Fibroblast of villous mesenchyme (primary cell): ENCODE measurements at regions not wholly inside any gene's neighbourhood (a gene's known extent, or its start where the extent isn't known, plus 50 kb on each side); places are given as distances from the start of the nearest gene placed in this dataset.
"Not testable (repeated sequence)": the region's sequence is repeated elsewhere in the genome, so short reads cannot be mapped to it uniquely, and the experiment has no call there.

ENCODE experiments used
- DNase-seq: peaks from one replicate; pipeline ENCODE4 v3.0.0-alpha.2; 2010; ENCODE audit warnings: low read depth
- H3K4me3 ChIP-seq: 2 replicates; pipeline ENCODE4 v1.5.1; 2011; ENCODE audit warnings: low read depth, mild to moderate bottlenecking, low read length
- TF ChIP-seq, protein P1 (sequence below): IDR thresholded peaks from 2 replicates; pipeline ENCODE4 v1.5.1; 2012; ENCODE audit warnings: low read depth, mild to moderate bottlenecking, low read length; ENCODE audit not compliant: insufficient read depth

DNA sequence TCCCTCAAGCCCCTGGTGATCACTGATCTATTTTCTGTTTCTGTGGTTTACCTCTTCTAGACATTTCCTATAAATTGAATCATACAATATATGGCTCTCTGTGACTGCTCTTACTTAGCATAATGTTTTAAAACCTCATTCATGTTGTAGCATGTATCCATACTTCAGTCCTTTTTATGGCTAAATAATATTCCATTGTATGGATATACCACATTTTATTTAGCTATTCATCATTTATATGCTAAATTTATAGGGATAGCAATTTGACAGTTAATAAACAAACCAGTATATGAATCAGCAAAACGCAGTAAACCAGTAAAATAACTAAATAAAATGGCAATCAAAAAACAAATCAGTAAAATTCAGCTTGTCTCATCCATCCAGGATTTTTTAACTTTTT, 286.1 kb upstream of the HNRNPA3 start:
- TF ChIP-seq, protein P1, sequence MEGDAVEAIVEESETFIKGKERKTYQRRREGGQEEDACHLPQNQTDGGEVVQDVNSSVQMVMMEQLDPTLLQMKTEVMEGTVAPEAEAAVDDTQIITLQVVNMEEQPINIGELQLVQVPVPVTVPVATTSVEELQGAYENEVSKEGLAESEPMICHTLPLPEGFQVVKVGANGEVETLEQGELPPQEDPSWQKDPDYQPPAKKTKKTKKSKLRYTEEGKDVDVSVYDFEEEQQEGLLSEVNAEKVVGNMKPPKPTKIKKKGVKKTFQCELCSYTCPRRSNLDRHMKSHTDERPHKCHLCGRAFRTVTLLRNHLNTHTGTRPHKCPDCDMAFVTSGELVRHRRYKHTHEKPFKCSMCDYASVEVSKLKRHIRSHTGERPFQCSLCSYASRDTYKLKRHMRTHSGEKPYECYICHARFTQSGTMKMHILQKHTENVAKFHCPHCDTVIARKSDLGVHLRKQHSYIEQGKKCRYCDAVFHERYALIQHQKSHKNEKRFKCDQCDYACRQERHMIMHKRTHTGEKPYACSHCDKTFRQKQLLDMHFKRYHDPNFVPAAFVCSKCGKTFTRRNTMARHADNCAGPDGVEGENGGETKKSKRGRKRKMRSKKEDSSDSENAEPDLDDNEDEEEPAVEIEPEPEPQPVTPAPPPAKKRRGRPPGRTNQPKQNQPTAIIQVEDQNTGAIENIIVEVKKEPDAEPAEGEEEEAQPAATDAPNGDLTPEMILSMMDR, result no peak
- no peak for DNase-seq
- H3K4me3 ChIP-seq, result no peak overlapping the region

DNA sequence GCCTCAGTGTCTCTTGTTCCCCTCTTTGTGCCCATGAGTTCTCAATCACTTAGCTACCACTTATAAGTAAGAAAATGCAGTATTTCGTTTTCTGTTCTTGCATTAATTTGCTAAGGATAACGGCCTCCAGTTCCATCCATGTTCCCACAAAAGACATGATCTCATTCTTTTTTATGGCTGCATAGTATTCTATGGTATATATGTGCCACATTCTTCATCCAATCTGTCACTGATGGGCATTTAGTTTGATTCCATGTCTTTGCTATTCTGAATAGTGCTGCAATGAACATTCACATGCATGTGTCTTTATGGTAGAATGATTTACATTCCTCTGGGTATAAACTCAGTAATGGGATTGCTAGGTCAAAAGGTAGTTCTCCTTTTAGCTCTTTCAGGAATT, 283.2 kb upstream of the HNRNPA3 start:
- not testable (repeated sequence) for H3K4me3 ChIP-seq, DNase-seq

DNA sequence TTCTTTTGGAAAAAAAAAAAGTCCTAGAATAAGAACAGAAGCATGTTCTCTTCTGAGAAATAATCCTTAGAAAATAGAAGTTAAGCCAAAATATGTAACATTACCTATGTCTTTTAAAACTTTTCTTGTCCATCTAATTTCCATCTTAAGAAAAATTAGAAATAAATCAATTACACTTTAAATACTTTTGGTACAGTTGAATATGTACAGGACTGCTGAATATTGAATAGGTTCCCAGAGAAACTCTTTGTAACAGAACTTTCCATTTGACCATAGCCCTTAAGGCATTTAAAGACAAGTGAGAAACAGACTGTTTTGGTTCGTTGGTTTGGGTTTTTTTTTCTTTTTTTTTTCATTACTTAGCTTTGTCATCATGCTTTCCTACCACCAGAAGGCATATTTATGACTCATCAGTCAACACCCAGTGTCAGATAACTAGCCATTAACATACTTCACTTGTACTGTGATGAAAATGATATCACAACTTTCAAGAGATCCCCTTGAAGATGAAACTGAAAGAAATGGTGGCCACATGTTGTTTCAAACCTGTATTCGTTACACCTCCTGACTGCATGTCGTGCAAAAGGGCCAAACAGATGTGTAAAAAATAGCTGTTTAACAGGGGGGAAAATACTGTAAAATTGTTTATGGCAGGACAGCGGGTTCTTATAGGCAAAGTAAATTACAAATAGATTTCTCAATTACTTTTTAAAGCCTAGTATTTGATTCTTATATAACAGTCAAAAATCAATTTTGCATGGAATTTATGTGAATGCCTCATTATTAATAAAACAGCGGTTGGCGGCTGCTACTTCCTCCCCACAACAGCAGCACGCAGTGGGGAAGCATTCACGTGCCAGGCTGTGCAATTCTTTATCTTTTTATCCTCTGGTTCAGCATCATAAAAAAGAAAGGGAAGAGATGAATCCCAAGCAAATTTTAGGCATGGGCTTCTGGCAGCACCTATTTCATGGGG, 280.7 kb upstream of the HNRNPA3 start:
- peak; percentile 55 for DNase-seq
- H3K4me3 ChIP-seq, result no peak overlapping the region
- TF ChIP-seq, protein P1, result no peak

DNA sequence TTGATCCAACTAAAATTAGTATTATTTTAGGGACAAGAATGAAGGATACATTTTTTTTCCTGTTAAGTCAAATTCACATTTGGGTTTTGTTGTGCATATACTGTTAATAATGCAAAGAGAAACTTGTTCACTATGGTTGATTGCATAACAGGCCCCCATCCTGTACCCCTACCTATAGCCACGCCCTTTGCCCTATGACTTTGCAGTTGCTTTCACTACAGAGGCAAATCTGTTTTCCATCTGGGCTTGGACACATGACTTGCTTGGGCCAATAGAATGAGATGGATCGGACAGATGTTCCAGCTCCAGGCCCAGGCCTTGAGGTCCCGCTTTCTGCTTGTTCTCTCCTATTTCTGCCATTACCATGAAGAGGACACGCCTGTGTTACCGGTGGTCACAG, 278.5 kb upstream of the HNRNPA3 start:
- H3K4me3 ChIP-seq, result no peak overlapping the region
- no peak for DNase-seq
- TF ChIP-seq, protein P1, result no peak

DNA sequence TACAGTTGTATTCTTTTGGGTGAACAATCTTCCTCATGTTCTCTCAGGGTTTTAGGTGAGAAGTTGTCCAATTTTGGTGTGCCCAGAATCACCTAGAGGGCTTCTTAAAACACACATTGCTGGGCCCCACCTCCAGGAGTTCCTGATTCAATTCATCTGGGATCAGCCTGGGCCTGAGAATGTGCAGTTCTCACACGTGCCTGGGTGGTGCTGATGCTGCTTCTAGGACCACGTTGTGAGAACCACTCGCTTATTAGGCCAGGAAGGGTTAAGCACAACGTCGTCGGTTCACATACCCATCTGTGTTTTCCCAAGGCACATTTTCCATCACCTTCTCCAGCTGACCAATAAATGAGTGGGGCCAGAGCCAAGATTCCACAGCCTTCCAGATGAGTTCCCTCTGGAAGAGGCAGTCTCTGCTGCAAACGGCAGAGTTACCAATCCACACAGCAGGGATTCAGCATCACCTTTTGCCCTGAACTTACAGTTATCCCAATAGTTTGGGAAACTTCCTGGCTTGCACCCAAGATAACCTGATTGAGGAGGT, 277.7 kb upstream of the HNRNPA3 start:
- TF ChIP-seq, protein P1, result no peak
- no peak overlapping the region for H3K4me3 ChIP-seq
- DNase-seq, result peak; percentile 14

DNA sequence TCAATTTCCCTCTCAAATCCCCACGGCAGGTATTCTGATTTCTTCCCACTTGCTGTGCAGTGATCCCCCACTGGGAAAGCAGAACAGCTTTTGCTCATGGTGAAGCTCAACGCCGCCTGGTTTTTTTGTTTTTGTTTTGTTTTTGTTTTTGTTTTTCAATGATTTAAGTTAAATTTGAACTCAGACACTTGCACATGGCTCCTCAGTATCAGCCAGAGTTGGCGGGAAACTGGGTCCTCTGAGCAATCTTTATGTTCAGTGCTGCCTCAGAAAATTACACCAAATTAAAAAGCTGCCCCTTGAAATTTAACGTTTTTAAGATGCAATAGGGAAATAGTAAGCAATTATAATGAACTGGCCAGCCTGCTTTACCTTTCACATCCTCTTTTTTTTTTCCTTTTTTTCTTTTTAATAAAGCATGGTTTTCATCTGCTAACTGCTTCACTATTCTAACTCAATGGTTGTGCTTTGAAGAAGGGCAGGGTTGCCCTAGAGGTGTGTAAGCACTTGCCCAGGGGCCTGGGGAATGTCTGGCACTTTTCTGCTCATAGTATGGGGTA, 277.0 kb upstream of the HNRNPA3 start:
- DNase-seq, result no peak
- H3K4me3 ChIP-seq, result no peak overlapping the region

DNA sequence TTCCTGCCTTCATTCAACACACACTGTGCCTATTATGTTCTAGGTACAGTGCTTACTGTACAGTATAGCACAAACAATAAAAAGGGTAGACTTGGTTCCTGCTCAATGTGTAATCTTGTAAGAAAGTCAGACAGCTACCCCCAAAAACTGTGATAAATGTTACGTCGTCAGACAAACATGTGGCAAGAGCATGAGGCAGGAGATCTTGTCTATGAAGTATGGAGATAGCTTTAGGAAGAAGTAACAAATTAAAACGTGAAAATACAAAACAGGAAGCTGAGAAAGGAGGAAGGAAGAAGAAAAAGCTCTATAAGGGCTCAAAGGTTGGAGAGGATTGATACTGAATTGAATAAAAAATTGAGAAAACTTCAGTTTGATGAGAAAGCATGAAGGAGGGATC, 276.2 kb upstream of the HNRNPA3 start:
- no peak overlapping the region for H3K4me3 ChIP-seq
- no peak for DNase-seq
- TF ChIP-seq, protein P1, result no peak

More for the DNA sequence above, 277.0 kb upstream of the HNRNPA3 start:
- TF ChIP-seq, protein P1, result no peak
